Parathyroid adenoma (tissue), 2 donors: ENCODE measurements at regions not wholly inside any gene's neighbourhood (a gene's known extent, or its start where the extent isn't known, plus 50 kb on each side); places are given as distances from the start of the nearest gene placed in this dataset.

ENCODE experiments used
- H2AFZ ChIP-seq: fragments of 300-600 bp; sonication (generic); one replicate; pipeline ENCODE4 v1.7.0; 2017; ENCODE audit warnings: antibody characterized with exemption, mild to moderate bottlenecking
- H3K27ac ChIP-seq: fragments of 300-600 bp; sonication (generic); one replicate; pipeline ENCODE4 v1.7.0; 2017
- H3K27me3 ChIP-seq: fragments of 300-600 bp; sonication (generic); one replicate; pipeline ENCODE4 v1.7.0; 2017; ENCODE audit warnings: low read length; ENCODE audit not compliant: control insufficient read depth, insufficient read depth
- H3K36me3 ChIP-seq: fragments of 300-600 bp; sonication (generic); one replicate; pipeline ENCODE4 v1.7.0; 2017; ENCODE audit warnings: low read length; ENCODE audit not compliant: control insufficient read depth, insufficient read depth
- H3K4me1 ChIP-seq: fragments of 300-600 bp; sonication (generic); one replicate; pipeline ENCODE4 v1.7.0; 2017; ENCODE audit warnings: control low read depth
- H3K4me2 ChIP-seq: fragments of 300-600 bp; sonication (generic); one replicate; pipeline ENCODE4 v1.7.0; 2017; ENCODE audit warnings: low read length
- H3K4me3 ChIP-seq: fragments of 300-600 bp; sonication (generic); one replicate; pipeline ENCODE4 v1.7.0; 2017; ENCODE audit warnings: low read depth, low read length
- H3K79me2 ChIP-seq: fragments of 300-600 bp; sonication (generic); one replicate; pipeline ENCODE4 v1.7.0; 2017; ENCODE audit warnings: control low read depth
- H3K9ac ChIP-seq: fragments of 300-600 bp; sonication (generic); one replicate; pipeline ENCODE4 v1.7.0; 2017; ENCODE audit warnings: mild to moderate bottlenecking
- H3K9me3 ChIP-seq: fragments of 300-600 bp; sonication (generic); one replicate; pipeline ENCODE4 v1.7.0; 2017; ENCODE audit warnings: low read length; ENCODE audit not compliant: control insufficient read depth
- CTCF ChIP-seq: fragments of 300-600 bp; sonication (generic); IDR thresholded peaks from one replicate; pipeline ENCODE4 v1.7.0; 2017; ENCODE audit warnings: antibody characterized with exemption, mild to moderate bottlenecking
- donor health status: primary hyperparathyroidism.

- H3K4me3 ChIP-seq: no peak overlapping the region
- no peaks in the 10 kb centered on the region for H3K27me3 ChIP-seq
- H3K4me1 ChIP-seq: no peaks in the 10 kb centered on the region
- H3K9me3 ChIP-seq: no peaks in the 10 kb centered on the region
- no peak overlapping the region for H3K9ac ChIP-seq
- H3K27ac ChIP-seq: no peak overlapping the region
- no peak for TF ChIP-seq CTCF
- H3K36me3 ChIP-seq: no peaks in the 10 kb centered on the region
- no peak overlapping the region for H3K4me2 ChIP-seq
- no peak overlapping the region for H2AFZ ChIP-seq
- no peaks in the 10 kb centered on the region for H3K79me2 ChIP-seq
Measured at GRCh38 chr7:86313842-86314241, 329.9 kb upstream of the GRM3 start.

- no peaks in the 10 kb centered on the region for H3K27me3 ChIP-seq
- H3K27ac ChIP-seq: no peak overlapping the region
- H3K9ac ChIP-seq: no peak overlapping the region
- H3K4me3 ChIP-seq: no peak overlapping the region
- TF ChIP-seq CTCF: no peak
- no peaks in the 10 kb centered on the region for H3K4me1 ChIP-seq
- no peak overlapping the region for H2AFZ ChIP-seq
- H3K9me3 ChIP-seq: no peaks in the 10 kb centered on the region
- no peaks in the 10 kb centered on the region for H3K36me3 ChIP-seq
- H3K79me2 ChIP-seq: no peaks in the 10 kb centered on the region
- no peak overlapping the region for H3K4me2 ChIP-seq
Measured at GRCh38 chr7:86301301-86301700, 342.4 kb upstream of the GRM3 start.

GRCh38 chr7:86295526-86295925 lies 348.2 kb upstream of the GRM3 start:
- H3K4me1 ChIP-seq: no peaks in the 10 kb centered on the region
- H3K4me3 ChIP-seq: no peak overlapping the region
- no peak overlapping the region for H3K4me2 ChIP-seq
- no peak overlapping the region for H2AFZ ChIP-seq
- H3K79me2 ChIP-seq: no peaks in the 10 kb centered on the region
- no peaks in the 10 kb centered on the region for H3K36me3 ChIP-seq
- no peaks in the 10 kb centered on the region for H3K27me3 ChIP-seq
- no peak overlapping the region for H3K9ac ChIP-seq
- no peak overlapping the region for H3K27ac ChIP-seq
- no peak for TF ChIP-seq CTCF
- H3K9me3 ChIP-seq: no peaks in the 10 kb centered on the region

- H3K4me3 ChIP-seq: no peak overlapping the region
- no peaks in the 10 kb centered on the region for H3K79me2 ChIP-seq
- no peak overlapping the region for H3K9ac ChIP-seq
- H3K36me3 ChIP-seq: no peaks in the 10 kb centered on the region
- no peaks in the 10 kb centered on the region for H3K9me3 ChIP-seq
- no peak overlapping the region for H2AFZ ChIP-seq
- H3K4me2 ChIP-seq: no peak overlapping the region
- H3K27ac ChIP-seq: no peak overlapping the region
- no peaks in the 10 kb centered on the region for H3K4me1 ChIP-seq
- no peak for TF ChIP-seq CTCF
- no peaks in the 10 kb centered on the region for H3K27me3 ChIP-seq
Measured at GRCh38 chr7:86282014-86282682, 361.6 kb upstream of the GRM3 start.

GRCh38 chr7:86280150-86280549 lies 363.6 kb upstream of the GRM3 start:
- Histone ChIP-seq H3K27ac (no peak overlapping the region), H3K9me3 (no peaks in the 10 kb centered on the region), H3K4me2 (no peak overlapping the region), H3K4me3 (no peak overlapping the region), H3K4me1 (no peaks in the 10 kb centered on the region), H3K36me3 (no peaks in the 10 kb centered on the region), H3K9ac (no peak overlapping the region), H3K27me3 (no peaks in the 10 kb centered on the region), H2AFZ (no peak overlapping the region), H3K79me2 (no peaks in the 10 kb centered on the region)
- TF ChIP-seq CTCF: no peak
